NCI-H1092 (cell line): ENCODE measurements at regions not wholly inside any gene's neighbourhood (a gene's known extent, or its start where the extent isn't known, plus 50 kb on each side); places are given as distances from the start of the nearest gene placed in this dataset.

Experiments
- DNase-seq: peaks from one replicate; lab custom pipeline; 2025; lab: John Stamatoyannopoulos, UW

GRCh38 chr12:127414186-127414585 lies 852.8 kb upstream of the TMEM132C start:
- DNase-seq = no peak

GRCh38 chr12:127414636-127415035 lies 852.3 kb upstream of the TMEM132C start:
- no peak for DNase-seq

GRCh38 chr12:127416796-127417195 lies 850.2 kb upstream of the TMEM132C start:
- DNase-seq = no peak

GRCh38 chr12:127419111-127419510 lies 847.9 kb upstream of the TMEM132C start:
- DNase-seq = no peak

DNA sequence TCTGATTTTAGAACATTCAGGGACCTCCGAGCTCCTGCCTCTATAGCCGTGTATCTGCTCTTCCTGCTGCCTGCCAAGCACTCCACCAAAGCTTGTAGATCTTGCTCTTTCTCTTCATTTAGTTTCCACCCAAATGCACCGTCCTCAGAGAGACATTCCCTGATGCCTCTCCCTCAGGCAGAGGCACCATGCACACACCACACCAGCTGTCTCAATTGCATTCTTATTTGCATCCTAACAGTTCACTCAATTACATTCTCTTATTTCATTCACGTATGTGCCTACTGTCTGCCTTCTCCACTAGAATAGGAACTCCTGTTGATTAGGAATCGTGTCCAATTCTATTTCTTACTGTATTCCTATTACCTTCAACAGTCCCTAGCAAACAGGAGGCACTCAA lies 845.4 kb upstream of the TMEM132C start:
- DNase-seq = no peak

- DNase-seq = no peak
These were observed 843.9 kb upstream of the TMEM132C start for GRCh38 chr12:127422935-127423566.

- DNase-seq = no peak
These were observed 841.5 kb upstream of the TMEM132C start for GRCh38 chr12:127425474-127425873.

DNA sequence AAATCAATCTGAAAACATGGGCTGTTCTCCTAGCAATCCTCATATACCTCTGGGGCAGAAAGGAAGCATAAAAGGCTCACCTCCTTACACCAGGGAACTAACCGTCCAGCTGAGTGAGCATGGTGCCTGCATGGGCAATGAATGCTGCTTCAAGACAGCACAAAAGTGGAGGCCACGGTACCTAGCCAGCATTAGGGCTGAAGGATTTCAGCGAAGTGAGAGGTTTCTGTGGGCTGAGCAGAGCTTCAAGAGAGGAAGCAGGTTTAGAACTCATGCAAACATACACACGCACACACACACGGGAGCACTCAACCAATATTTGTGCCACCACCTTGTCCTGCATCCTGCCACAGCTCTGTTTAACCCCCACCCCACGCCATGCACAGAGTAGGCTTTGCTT lies 838.5 kb upstream of the TMEM132C start:
- no peak for DNase-seq

DNA sequence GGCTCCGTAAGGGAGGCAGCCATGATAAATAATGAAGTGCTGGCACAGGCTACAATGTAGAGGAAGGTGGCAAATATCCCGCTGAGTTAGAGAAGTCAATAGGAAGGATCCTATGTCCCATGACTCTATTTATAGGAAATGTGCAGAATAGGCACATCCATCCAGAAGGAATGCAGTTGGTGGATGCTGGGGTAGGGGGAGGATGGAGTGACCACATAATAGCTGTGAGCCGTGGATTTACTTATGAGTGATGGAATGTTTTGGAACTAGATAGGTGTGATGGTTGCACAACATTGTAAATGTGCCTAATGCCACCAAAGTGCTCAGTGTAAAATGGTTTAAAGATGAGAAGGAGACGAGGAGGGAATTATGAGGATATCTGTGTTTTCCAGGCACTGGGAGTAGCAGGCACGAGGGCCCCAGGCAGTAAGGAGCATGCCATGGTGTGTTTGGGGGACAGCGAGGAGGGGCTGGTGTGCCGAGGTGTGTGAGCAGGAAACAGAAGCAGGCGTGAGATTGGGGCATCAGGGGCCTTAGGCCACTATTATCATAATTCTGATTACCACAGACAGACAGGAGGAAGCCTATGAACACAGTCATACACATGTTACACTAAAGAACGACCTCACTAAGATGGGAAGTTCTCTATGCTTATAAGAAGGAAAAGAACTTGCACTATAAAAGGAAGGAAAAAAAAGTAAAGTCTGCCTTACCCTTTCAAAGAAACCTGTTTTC lies 837.3 kb upstream of the TMEM132C start:
- no peak for DNase-seq

GRCh38 chr12:127430401-127430800 lies 836.6 kb upstream of the TMEM132C start:
- no peak for DNase-seq

DNA sequence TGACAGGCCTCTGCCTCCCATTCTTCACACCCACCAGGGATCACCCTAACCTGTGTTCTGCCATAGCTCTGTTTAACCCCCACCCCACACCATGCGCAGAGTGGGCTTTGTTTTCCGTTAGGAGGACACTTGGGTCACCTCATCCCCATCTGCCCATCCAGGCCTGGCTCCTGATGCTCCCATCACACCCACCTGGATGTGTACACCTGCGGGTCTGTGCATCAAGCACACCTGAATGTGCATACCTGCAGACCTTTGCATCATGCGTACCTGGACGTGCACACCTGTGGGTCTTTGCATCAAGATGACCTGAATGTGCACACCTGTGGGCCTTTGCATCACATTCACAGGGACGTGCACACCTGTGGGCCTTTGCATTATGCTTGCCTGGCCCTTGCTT lies 835.8 kb upstream of the TMEM132C start:
- no peak for DNase-seq

DNA sequence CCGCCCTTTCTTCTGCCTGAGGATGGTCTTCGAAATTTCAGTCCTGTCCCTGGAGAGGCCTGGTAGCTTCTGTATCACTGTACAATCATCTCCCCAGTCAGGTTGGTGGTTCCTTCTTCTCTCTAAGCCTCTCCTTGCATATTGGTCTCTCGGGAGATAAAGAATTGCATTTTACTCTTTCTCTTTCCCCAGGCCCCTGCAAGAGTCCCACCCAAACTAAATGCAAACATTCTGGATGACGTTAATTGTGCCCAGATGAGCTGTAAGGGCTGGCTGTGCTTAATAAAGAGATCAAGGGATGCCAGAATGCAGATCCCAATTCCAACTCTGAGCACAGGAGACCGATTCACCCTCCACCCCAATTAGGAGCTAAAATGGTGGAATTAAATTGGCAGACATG lies 835.4 kb upstream of the TMEM132C start:
- no peak for DNase-seq

GRCh38 chr12:127435439-127435838 lies 831.5 kb upstream of the TMEM132C start:
- no peak for DNase-seq

DNA sequence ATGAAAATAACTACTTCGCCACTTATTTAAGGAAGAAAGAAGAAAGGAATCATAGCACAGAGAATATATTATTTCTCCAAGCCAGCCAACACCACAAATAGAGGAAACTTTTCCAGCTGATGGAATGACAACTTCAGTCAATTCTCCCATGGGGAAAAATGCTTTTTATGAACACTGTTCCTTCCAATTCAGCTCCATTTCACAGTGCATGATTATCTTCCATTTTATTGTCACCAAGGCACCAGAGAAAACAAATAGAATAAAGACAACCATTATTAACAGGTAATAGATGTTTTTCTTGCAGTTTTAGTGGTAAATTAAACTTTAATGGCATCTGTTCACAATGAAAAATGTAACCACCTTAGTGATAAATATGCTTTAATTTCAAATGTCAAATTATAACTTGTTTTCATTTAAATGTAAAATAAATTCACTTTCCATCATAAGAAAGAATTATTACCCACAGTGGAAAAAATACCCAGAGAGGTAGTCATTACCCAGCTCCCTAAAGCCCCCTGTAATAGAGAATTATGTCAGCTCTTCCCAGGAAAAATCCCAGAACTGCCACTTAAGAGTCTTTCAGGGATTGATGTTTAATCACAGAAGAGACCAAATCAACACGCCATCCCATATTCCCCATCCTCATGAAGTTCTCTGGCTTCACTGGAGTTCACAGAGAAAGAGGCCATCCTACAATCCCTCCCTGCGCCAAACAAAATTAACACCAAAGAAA lies 828.3 kb upstream of the TMEM132C start:
- no peak for DNase-seq

GRCh38 chr12:127445581-127446139 lies 821.3 kb upstream of the TMEM132C start:
- DNase-seq = no peak

DNA sequence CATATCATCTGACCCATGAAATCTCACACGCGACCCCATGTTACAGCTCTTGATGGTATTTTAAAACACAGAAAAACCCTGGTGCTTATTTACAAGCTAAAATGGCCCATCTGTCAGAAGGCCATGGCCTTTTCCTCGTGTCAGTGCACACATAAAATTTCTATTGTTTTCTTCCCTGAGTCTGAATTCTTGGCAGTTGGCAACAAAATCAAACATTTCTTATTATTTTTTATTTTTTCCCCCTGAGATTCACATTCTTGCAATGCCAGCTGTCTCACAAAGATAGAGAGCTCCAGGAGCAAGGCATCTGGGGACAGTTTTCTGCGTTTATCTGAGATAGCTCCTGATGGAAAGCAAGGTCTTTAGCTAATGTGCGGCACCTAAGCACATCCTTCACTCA lies 818.1 kb upstream of the TMEM132C start:
- DNase-seq = no peak

DNA sequence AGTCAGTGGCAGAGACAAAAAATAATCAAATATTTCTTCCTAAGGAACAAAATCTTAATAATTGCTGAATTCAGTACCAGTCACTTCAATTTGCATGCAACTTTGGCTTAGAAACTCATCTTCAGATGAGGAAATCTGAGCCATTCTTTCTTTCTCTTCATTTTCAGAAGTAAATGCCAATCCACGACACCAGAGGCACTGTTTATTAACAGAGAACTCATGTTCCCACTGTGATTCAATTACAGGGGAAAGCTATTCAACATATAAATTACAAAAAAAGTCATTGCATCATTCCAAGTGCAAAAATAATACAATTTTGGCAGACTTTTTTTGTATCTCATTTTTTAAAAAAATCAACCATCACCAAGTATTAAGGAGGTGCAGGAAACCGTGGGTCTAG lies 816.1 kb upstream of the TMEM132C start:
- DNase-seq = no peak

DNA sequence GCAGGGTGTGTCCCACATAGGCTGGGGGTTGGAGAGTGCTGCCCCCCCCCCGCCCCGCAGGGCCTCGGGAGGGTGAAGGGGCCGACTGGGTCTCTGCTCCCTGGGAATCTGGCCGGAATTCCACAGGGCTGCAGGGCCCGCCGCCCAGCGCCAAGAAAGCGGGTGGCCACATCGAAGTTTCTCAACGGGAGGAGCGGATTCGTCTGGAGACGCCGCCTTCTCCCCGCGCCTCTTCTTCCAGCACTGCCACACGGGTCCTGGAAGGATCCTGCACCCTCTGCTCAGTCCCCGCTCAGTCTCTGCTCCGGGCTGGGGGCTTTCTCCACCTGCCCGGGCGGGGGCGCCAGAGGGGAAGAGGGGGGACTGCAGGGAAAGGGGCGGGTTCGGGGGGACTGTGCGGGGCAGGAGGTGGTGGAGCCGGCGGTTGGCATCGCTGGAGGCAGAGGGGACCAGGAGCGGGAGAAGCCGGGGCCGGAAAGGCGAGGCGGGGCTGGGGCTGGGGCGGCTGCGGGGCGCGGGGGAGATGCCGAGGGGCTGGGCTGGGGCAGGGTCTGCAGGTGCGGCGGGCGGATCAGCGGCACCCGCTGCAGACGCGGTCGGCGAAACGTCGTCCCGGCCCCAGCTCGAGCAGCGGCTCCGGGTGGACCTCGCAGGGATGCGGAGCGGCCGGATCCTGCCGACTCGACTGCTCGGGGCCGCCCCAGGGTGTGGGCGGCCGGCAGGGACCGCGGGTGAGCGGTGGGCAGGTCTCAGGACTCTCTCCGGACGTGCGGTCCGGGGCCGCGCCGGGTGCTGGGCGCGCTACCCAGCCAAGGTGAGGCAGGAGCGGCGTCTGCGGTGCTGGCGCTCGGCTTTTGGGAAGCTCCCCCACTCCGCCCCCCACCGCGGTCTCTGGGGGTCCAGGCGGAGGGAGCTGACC lies 811.4 kb upstream of the TMEM132C start:
- DNase-seq = no peak

DNA sequence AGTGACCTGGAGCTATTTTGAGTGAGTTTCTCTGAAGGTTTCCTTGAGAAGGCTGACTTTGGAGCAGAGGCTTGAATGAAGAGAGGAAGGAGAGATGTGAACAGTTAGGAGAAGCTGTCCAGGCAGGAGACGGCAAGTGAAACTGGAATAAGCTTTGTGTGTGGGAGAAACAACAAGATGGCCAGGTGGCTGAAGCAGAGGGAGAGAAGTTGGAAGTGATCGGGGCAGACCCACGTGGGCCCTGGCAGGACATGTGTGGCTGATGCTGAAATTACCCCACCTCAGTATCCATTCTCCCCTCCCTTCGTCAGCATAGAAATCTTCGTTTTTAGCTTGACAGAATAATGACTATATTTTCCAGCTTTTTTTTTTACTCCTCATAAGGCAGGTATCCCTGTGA lies 809.2 kb upstream of the TMEM132C start:
- no peak for DNase-seq

GRCh38 chr12:127459166-127459565 lies 807.8 kb upstream of the TMEM132C start:
- no peak for DNase-seq

GRCh38 chr12:127459687-127460086 lies 807.3 kb upstream of the TMEM132C start:
- no peak for DNase-seq

DNA sequence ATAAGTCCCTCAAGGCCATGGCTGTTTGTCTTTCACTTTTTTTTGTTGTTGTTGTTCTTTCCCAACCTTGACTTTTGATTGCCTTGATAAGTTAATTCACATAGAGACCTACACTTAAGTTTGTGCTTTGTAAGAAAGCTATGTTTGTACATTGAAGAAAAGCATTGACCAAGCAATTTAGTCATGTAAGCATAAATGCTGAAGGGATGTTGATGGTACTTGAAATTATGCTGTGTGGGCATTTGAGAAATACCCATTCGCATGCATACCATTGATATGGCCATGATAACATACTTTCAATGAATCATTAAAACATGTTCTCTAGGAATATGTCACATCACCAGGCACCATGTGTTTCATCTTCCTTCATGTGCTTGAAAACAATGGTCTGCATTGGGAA lies 803.7 kb upstream of the TMEM132C start:
- DNase-seq = no peak
